ENCODE measurements at regions not wholly inside any gene's neighbourhood (a gene's known extent, or its start where the extent isn't known, plus 50 kb on each side); places are given as distances from the start of the nearest gene placed in this dataset.
A peak's percentile ranks its signal among the peaks of the same experiment; 100 is the strongest.

DNA sequence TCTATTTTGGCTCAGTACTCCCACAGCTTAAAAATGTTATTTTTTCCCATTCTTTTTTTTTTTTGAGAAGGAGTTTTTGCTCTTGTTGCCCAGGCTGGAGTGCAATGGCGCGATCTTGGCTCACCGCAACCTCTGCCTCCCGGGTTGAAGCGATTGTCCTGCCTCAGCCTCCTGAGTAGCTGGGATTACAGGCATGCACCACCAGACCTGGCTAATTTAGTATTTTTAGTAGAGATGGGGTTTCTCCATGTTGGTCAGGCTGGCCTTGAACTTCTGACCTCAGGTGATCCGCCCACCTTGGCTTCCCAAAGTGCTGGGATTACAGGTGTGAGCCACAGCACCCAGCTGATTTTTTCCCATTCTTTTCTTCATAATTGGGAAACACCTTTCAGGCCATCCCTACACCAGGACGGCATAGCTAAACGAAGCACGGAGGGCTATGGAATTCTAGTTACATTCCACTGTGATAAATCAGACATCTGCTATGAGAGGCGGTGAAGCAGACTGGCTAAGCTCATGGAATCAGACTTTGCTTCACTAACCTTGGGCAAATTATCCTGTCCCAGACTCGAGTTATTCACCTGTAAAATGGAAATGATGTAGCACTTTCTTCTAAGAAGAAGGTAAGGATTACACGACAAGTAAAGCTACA lies 68.7 kb upstream of the ZFAND5 start:
- peak; percentile 6 for DNase-seq (ENCODE audit: low spot score)

DNA sequence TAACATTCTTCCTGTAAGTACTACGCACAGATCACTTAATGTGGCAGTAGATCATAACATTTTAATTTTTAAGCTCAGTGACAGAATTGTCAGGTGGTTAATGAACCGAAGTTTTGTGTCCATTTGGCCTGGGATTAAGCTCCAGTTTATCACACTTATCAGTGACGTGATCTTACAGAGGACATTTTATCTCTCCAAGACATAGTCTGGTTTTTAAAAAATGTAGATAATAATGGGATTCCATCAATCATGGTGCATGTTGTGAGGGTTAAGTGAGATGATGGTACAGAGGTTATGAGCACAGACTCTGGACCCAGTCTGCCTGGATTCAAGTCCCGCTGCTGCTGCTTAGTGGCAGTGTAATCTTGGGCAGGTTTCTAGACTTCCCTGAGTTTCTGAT lies 66.0 kb upstream of the ZFAND5 start:
- DNase-seq (ENCODE audit: low spot score), result no peak

DNA sequence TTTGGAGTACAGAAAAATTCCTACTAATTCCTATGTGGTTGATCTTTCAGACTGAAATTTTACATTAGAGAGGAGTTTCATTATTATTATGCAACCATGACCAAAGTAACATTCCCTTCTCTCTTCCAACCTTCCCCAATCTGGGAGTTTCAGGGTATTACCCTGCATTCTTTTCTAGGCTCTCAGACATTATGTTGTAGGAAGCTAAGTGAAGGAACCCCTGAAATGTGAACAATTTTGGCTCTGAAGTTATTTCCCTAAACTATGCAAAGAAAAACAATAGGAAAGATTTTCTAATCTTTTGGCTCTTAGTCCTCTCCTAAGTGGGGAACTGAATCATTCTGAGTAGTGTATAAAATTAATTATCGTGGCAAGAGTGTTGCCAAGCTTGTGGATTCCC lies 63.3 kb upstream of the ZFAND5 start:
- DNase-seq (ENCODE audit: low spot score), result no peak

DNA sequence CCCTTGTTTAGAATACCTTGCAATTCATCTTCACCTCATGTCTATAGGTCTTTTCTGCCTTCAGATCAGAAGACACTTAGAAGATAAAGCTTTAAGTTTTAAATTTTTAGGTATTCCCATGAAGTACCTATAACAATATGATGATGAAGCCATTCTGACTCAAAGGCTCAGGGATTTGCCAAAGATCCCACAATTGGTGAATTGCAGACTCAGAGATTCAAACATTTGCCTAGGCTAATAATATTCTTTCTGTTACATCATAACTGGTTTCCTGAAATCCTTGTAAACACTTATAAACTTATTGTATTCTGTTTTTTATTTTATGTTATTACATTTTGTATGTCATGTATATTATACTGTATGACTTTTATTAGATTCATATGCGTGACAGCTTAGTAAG lies 62.8 kb upstream of the ZFAND5 start:
- no peak for DNase-seq (ENCODE audit: low spot score)

DNA sequence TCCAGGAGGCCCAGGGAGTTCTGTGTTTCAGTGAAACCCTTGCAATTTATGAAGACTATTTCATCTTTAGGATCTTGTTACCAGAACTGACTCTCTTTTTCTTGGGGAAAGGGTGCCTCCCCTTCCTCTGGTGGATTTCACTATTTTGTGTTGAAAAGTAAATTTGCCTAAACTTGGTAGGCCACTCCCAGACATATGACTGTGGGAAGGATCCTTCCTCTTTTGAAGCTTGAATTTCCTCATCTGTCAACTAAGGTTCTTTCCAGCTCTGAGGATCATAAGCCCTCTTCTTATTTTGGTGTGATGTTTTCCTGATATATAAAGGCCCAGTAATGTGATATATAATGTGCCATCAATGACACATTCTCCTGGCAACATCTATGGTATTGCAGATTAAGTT lies 59.1 kb upstream of the ZFAND5 start:
- DNase-seq (ENCODE audit: low spot score), result peak; percentile 20

DNA sequence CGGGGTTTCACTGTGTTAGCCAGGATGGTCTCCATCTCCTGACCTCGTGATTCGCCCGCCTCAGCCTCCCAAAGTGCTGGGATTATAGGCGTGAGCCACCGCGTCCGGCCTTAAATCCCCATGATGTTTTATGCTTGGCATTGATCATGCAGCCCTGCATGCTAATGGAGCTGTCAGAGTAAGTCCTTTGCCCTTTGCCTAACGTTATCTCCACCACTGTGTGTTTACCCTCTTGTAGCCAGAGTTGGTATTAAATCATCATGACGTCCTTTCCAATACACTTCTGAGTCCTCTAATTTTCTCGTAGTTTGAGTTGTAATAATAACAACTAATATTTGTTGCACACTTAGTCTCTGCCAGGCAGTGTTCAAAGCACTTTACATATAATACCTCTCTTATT lies 57.2 kb upstream of the ZFAND5 start:
- DNase-seq (ENCODE audit: low spot score), result no peak

DNA sequence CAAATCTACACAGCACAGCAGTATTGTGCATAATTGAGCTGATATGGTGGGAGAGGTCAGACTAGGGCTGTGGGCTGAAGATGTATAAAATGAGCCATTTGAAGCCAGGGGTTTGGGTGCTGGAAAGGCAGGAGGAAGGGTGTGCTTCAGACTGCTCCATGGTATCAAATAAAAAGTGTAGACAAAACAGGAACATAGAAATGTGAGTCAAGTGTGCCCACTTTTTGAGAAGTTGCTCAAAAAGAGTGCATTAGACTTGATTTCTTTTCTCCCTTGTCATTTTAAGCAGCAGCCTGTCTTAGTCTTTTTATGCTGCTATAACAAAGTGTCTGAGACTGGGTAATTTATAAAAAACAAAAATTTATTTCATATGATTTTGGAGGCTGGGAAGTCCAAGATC lies 55.8 kb upstream of the ZFAND5 start:
- DNase-seq (ENCODE audit: low spot score), result no peak

DNA sequence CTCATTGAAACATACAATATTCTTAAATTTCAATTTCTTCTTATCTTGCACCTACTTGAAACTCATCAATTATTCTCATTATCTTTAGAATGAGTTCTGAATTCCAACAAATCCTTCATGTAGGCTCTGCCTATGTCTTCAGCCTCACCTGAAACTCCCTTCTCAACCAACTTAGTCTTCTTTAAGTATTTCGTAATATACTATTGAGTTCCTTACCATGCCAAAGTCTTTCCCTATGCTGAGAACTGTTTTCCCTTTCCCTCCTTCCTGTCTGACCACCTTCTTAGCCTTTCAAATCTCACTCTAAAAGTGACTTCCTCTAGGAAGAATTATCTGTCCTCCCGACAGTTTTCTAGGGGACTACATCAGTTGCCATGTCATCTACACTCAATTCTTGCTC lies 50.9 kb upstream of the ZFAND5 start:
- DNase-seq (ENCODE audit: low spot score), result no peak

DNA sequence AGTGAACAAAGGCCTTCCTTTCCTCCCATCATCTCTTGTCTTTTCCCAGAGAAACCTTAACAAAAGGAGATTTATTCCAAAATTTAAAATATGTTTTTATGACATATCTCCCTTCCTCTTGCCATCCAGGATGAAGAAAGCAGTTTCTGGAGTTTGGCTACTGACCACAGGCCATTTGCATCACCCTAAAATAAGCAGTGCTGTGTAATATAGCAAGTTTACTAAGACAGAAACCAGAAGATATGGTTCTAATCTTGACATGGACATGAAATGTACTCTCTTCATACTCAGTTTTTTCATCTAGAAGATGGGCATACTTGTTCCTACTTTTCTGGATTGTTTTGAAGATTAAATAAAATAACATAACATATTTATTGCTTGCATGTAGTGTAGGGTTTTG lies 50.2 kb upstream of the ZFAND5 start:
- no peak for DNase-seq (ENCODE audit: low spot score)

All from Ammon's horn (tissue), 1 donor.